ENCODE measurements at regions not wholly inside any gene's neighbourhood (a gene's known extent, or its start where the extent isn't known, plus 50 kb on each side); places are given as distances from the start of the nearest gene placed in this dataset.

GRCh38 chr12:66896797-66897196 lies 217.9 kb upstream of the GRIP1 start:
- TF ChIP-seq CTCF (IDR thresholded peaks at IDR 0.05): no peak
- no peak for TF ChIP-seq POLR2A (IDR thresholded peaks at IDR 0.05)

All from testis (tissue), 2 donors.